DND-41 (cell line): ENCODE measurements at regions not wholly inside any gene's neighbourhood (a gene's known extent, or its start where the extent isn't known, plus 50 kb on each side); places are given as distances from the start of the nearest gene placed in this dataset.

Source experiments
- CTCF ChIP-seq: IDR thresholded peaks from 2 replicates; pipeline ENCODE4 v1.5.1; 2012; ENCODE audit warnings: borderline replicate concordance, low read length, moderate library complexity, mild to moderate bottlenecking; ENCODE audit not compliant: poor library complexity, severe bottlenecking; ENCODE audit errors: extremely low read depth
- EZH2 ChIP-seq: IDR thresholded peaks from 3 replicates; pipeline ENCODE4 v1.6.1; 2012; ENCODE audit warnings: borderline replicate concordance, low read depth, mild to moderate bottlenecking, moderate library complexity, low read length, inconsistent platforms; ENCODE audit not compliant: severe bottlenecking

GRCh38 chr13:73961181-73961580 is 173.0 kb downstream of the KLF12 start:
- TF ChIP-seq CTCF, result no peak
- TF ChIP-seq EZH2, result no peak
